Kidney capillary endothelial cell (primary cell): ENCODE measurements at regions not wholly inside any gene's neighbourhood (a gene's known extent, or its start where the extent isn't known, plus 50 kb on each side); places are given as distances from the start of the nearest gene placed in this dataset.

Experiments used
- DNase-seq: peaks from one replicate; pipeline ENCODE4 v3.0.0-alpha.2; 2018; ENCODE audit warnings: low spot score

GRCh38 chr9:129381481-129381957 lies 203.5 kb upstream of the IER5L start:
- DNase-seq: no peak

DNA sequence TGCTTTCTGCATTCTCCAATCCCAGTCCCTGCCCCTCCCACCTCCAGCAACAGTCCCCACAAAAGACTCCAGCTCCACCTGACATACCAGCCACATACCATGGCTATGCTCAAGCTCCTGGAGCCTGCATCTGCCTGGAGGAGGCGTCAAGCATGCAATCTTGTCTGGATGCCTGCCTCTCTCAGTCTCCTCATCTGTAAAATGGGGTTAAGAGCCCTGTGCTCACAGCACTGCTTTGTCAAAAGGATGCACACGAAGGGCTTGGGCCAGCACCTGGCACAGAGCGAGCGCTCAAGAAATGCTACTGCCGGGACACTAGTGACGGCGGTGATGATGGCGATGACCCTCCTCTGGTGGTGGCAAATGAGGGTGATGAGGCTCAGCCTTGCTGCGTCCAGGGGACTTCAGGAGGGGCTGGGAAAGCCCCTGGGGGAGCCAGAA lies 202.9 kb upstream of the IER5L start:
- DNase-seq: no peak

- no peak for DNase-seq
These were observed 201.8 kb upstream of the IER5L start for GRCh38 chr9:129379886-129380285.

- DNase-seq: no peak
These were observed 201.2 kb upstream of the IER5L start for GRCh38 chr9:129379181-129379836.

- DNase-seq: no peak
These were observed 200.0 kb upstream of the IER5L start for GRCh38 chr9:129377931-129378661.

DNA sequence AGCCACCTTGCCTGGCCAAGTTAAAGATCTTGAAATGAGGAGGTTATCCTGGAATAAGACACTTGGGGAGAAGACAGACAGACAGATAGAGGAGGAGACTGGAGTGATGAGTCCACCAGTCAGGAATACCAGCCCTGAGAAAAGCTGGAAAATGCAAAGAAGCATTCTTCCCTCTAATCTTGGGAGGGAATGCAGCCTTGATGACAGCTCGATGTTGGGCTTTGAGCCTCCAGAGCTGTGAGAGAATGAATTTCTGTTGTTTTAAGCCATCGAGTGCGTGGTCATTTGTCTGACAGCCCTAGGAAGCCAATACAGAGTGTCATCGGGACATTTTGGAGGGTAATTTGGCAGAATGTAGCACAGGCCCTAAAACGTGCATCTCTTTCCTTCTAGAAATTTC lies 199.1 kb upstream of the IER5L start:
- no peak for DNase-seq

DNA sequence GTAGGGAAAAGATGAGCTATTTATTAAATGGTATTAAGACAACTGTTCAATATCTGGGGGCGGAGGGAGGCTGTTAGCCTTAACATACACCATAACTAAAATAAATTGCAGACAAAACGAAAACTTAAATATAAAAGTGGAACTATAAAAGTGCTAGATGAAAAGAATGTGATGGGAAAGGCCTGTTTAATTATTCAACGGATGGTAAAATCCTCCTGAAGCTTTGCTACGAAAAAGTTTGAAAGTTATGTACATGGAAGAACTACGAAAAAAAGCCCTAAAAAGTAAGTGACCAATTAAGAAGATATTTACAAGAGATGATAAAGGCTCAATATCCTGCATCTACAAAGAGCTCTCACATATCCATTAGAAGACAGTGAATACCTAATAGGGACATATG lies 197.8 kb upstream of the IER5L start:
- DNase-seq: no peak

- DNase-seq: no peak
These were observed 196.6 kb upstream of the IER5L start for GRCh38 chr9:129374651-129375050.

DNA sequence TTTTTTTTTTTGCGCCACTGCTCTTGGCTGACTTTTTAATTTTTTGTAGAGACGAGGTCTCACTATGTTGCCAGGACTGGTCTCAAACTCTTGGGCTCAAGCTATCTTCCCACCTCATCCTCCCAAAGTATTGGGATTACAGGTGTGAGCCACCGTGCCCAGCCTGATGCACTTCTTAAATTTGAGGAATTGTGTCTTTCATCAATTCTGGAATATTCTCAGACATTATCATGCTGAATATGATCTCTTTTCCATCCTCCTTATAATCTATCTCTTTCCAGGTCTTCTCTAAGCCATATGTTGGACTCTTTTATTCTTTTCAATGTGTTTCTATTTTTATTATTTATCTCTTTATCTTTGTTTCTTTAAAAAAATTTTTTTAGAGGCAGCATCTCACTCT lies 196.2 kb upstream of the IER5L start:
- no peak for DNase-seq

GRCh38 chr9:129373361-129373760 lies 195.3 kb upstream of the IER5L start:
- no peak for DNase-seq

- DNase-seq: no peak
These were observed 192.7 kb upstream of the IER5L start for GRCh38 chr9:129370770-129371169.

GRCh38 chr9:129368444-129368978 lies 190.4 kb upstream of the IER5L start:
- no peak for DNase-seq

- no peak for DNase-seq
These were observed 189.2 kb upstream of the IER5L start for GRCh38 chr9:129367287-129367686.

DNA sequence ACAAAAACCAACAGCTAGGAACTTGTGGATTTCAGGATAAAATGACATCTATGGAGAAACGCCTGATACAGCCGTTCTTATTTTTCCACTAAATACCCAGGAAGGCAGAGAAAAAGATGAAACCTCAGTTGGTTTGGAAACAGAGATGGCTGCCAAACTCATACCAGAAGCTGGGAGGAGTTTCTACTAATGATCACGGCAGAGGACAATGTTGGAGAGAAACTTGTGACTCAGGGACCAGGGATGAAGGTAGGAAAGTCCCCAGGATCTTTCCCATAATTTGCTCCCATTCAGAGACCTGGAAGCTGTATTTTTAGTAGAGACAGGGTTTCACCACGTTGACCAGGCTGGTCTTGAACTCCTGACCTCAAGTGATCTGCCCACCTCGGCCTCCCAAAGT lies 187.1 kb upstream of the IER5L start:
- DNase-seq: no peak

DNA sequence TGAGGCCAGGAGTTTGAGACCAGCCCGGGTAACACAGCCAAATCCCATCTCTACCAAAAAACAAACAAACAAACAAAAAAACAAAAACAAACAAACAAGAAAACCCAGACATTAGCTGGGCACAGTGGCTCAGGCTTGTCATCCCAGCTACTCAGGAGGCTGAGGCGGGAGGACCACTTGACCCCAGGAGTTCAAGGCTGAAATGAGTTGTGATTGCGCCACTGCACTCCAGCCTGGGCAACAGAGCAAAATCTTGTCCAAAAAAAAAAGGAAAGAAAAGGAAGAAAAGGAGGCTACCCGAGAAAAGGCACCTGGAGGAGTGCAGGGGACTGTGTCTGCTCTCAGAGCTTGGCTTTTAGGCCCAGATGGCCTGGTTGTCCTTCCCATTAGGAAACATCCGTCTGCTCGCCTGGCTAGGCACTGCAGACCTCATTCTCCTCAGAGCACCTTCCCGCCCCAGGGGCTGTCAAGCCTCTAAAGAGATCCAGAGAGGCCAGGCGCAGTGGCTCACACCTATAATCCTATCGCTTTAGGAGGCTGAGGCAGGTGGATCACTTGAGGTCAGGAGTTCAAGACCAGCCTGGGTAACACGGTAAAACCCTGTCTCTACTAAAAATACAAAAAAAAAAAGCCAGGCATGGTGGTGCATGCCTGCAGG lies 185.3 kb upstream of the IER5L start:
- DNase-seq: no peak

- no peak for DNase-seq
These were observed 184.4 kb upstream of the IER5L start for GRCh38 chr9:129362287-129363000.

DNA sequence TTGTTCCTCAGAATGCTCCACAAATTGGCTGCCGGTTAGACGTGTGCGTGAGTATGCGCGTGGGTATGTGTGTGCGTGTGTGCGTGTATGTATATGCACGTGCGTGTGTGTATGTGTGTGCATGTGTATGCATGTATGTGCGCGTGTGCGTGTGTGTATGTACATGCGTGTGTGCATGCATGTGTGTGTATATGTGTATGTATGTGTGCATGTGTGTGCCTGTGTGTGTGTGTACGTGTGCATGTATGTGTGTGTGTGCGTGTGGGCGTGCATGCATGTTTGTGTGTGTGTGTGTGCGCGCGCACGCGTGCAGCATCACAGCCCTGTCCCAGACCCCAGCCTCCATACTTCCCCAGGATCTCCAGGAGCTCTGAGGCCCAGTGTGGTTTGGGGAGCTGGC lies 183.1 kb upstream of the IER5L start:
- no peak for DNase-seq

GRCh38 chr9:129359916-129360536 lies 182.0 kb upstream of the IER5L start:
- no peak for DNase-seq

DNA sequence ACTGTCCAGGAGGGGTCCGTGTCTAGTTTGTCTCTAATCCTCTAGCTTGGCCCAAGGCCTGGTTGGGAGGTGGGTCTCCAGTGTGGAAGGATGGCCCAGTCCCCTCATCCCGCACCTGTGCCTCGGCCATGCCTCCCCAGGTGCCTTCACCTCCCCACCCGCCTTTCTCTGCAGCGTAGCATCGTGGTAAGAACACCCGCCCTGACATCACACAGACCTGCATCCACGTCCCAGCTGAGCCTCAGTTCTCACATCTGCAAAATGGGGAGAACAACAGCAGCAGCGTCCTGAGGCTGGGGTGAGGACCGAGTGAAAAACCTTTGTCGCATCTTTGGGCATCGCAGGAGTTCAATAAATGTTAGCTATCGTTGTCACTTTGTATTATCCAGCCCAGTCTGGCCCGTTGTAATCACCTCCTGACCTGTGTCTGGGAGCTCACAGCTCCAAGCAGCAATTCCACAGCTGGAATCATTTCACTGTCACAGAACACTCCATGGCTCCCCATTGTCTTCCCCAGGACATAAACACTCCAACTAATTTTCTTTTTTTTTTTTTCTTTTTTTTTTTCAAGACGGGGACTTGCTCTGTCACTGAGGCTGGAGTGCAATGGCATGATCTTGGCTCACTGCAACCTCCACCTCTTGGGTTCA lies 181.2 kb upstream of the IER5L start:
- no peak for DNase-seq

DNA sequence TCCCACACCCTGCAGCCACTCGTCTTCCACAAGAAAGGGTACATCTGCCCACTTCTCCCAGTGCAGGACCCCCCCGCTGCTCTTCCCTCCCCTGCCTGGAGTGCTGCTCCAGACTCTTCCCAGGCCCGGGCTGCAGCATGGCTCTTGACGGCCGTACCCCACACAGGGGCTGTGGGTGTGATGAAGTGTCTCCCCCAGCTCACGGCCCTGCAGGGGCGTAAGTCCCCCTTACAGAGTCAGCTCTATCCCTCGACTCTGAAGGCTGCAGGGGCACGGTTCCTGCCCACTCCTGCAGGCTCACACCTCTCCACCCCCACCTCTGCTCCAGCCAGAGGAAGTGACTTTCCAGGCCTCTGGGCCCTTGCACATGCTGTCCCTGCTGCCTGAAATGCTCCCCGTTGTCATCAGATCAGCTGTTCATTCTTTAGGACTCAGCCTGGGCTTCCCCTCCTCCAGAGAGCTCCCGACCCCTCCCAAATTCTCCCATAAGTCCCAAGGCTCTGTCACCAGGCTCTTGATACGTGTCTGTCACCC lies 180.6 kb upstream of the IER5L start:
- DNase-seq: no peak

GRCh38 chr9:129357773-129358245 lies 179.7 kb upstream of the IER5L start:
- no peak for DNase-seq
